GM12865 (cell line): ENCODE measurements at regions not wholly inside any gene's neighbourhood (a gene's known extent, or its start where the extent isn't known, plus 50 kb on each side); places are given as distances from the start of the nearest gene placed in this dataset.
"Not testable (repeated sequence)": the region's sequence is repeated elsewhere in the genome, so short reads cannot be mapped to it uniquely, and the experiment has no call there.

Source experiments
- DNase-seq: peaks from one replicate; pipeline ENCODE4 v3.0.0; 2010; ENCODE audit warnings: low read depth
- H3K4me3 ChIP-seq: 2 replicates; pipeline ENCODE4 v1.5.1; 2011; ENCODE audit warnings: mild to moderate bottlenecking, low read depth, low read length, control low read depth
- CTCF ChIP-seq: IDR thresholded peaks from 2 replicates; pipeline ENCODE4 v1.5.1; 2011; ENCODE audit warnings: low read length, control low read depth, low read depth, inconsistent platforms; ENCODE audit not compliant: insufficient read depth; ENCODE audit errors: missing control alignments

GRCh38 chr2:87193336-87193735, 171.7 kb upstream of the PLGLB1 start:
- not testable (repeated sequence) for H3K4me3 ChIP-seq, DNase-seq
- TF ChIP-seq CTCF, result peak; percentile 2

- H3K4me3 ChIP-seq, DNase-seq: not testable (repeated sequence)
Measured at GRCh38 chr2:87194254-87194999, 172.8 kb upstream of the PLGLB1 start.

GRCh38 chr2:87196720-87197388, 175.2 kb upstream of the PLGLB1 start:
- DNase-seq, H3K4me3 ChIP-seq: not testable (repeated sequence)

- DNase-seq, H3K4me3 ChIP-seq: not testable (repeated sequence)
Measured at GRCh38 chr2:87198422-87198821, 176.8 kb upstream of the PLGLB1 start.

- DNase-seq, H3K4me3 ChIP-seq: not testable (repeated sequence)
Measured at GRCh38 chr2:87199228-87199627, 177.6 kb upstream of the PLGLB1 start.

GRCh38 chr2:87204569-87205147, 183.0 kb upstream of the PLGLB1 start:
- DNase-seq, H3K4me3 ChIP-seq: not testable (repeated sequence)

GRCh38 chr2:87212938-87213337, 191.3 kb upstream of the PLGLB1 start:
- DNase-seq, H3K4me3 ChIP-seq: not testable (repeated sequence)

- H3K4me3 ChIP-seq, DNase-seq: not testable (repeated sequence)
Measured at GRCh38 chr2:87217005-87217404, 195.4 kb upstream of the PLGLB1 start.

GRCh38 chr2:87217741-87218410, 196.2 kb upstream of the PLGLB1 start:
- DNase-seq, H3K4me3 ChIP-seq: not testable (repeated sequence)
- peak; percentile 13 for TF ChIP-seq CTCF

GRCh38 chr2:87220651-87221050, 199.0 kb upstream of the PLGLB1 start:
- H3K4me3 ChIP-seq, result not testable (repeated sequence)

GRCh38 chr2:87222131-87222530, 200.5 kb upstream of the PLGLB1 start:
- H3K4me3 ChIP-seq, DNase-seq: not testable (repeated sequence)

More at GRCh38 chr2:87220651-87221050, 199.0 kb upstream of the PLGLB1 start:
- not testable (repeated sequence) for DNase-seq

GRCh38 chr2:87223873-87224272, 202.2 kb upstream of the PLGLB1 start:
- not testable (repeated sequence) for H3K4me3 ChIP-seq, DNase-seq

GRCh38 chr2:87229091-87229689, 207.5 kb upstream of the PLGLB1 start:
- DNase-seq, result not testable (repeated sequence)

GRCh38 chr2:87229964-87230363, 208.3 kb upstream of the PLGLB1 start:
- H3K4me3 ChIP-seq, DNase-seq: not testable (repeated sequence)

More at GRCh38 chr2:87229091-87229689, 207.5 kb upstream of the PLGLB1 start:
- H3K4me3 ChIP-seq, result not testable (repeated sequence)

GRCh38 chr2:87235333-87235981, 213.8 kb upstream of the PLGLB1 start:
- not testable (repeated sequence) for H3K4me3 ChIP-seq, DNase-seq
